Glomerular endothelial cell (primary cell): ENCODE measurements at regions not wholly inside any gene's neighbourhood (a gene's known extent, or its start where the extent isn't known, plus 50 kb on each side); places are given as distances from the start of the nearest gene placed in this dataset.
"Not testable (repeated sequence)": the region's sequence is repeated elsewhere in the genome, so short reads cannot be mapped to it uniquely, and the experiment has no call there.

Experiments used
- DNase-seq: peaks from one replicate; pipeline ENCODE4 v3.0.0-alpha.2; 2011; ENCODE audit warnings: low read depth, low spot score; ENCODE audit errors: extremely low read depth

DNA sequence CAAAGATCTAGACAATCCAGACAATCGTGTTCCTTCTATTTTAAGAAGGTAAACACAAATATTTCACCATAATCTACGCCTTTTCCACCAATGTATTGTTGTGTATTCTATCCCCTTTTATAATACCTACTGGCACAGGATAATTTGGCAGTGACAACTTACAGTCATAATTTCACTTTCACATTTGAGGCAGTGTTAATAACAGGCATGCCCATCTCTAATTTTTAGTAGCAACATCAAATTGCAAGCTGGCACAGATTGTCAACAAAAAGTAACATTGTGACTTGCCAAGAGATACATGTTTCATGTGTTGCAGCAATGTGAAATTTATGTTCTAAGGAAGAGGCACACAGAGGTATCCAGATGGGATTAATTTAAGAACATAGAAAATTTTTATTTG is 912.5 kb upstream of the PABPC4L start:
- DNase-seq, result no peak

DNA sequence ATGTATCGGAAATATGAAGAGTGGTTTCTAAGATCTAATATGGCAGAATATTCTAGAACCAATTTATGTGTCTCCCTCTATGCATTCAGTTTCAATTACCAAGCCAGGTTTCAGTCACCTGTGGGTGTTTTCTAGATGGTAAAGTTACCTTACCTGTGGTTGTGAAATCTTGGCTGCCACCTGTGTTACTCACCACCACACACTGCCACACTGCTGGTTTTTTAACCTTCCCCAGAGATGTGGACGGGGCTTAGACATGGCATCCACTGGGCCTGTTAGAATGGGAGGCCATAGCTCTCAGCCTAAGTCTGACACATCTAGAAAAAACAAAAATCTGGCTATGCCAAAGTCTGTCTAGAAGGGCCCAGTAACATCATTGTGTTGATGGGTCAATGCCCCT is 896.5 kb upstream of the PABPC4L start:
- DNase-seq, result no peak

DNA sequence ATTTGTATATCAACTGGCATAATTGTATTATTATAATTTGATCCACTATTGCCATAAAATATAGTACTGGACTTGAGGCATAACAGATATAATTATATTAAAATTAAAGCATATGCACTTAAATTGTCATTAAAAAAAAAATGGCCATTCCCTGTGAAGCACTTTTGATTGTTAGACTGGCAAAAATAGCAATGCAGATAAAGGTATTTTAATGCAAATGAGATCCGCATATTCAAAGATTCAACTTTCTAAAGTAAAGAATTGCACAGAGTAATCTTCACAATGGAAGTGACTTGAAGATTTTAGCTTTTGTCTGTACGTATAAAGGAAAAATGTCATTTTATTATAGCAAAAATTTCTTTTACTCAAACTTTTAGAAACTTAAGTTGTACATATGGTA is 871.8 kb upstream of the PABPC4L start:
- no peak for DNase-seq

DNA sequence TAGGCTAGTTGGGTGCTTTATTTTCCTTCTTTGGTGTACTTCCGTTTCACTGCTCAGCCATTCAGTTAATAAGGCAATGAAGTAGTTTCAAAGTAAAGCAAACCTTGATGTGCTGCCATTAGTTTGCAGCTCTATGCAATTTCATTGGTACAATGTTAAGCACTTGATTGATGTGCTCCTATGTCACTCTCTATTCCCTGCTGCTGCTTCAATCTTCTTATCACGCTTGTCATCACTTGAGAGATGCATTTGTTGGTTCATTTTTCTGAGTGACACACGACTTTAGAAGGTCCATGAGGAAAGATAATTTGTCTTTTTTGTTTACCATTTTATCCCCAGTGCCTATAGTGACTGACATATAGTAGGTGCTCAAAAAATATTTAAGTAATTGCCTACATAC is 871.0 kb upstream of the PABPC4L start:
- DNase-seq, result no peak

DNA sequence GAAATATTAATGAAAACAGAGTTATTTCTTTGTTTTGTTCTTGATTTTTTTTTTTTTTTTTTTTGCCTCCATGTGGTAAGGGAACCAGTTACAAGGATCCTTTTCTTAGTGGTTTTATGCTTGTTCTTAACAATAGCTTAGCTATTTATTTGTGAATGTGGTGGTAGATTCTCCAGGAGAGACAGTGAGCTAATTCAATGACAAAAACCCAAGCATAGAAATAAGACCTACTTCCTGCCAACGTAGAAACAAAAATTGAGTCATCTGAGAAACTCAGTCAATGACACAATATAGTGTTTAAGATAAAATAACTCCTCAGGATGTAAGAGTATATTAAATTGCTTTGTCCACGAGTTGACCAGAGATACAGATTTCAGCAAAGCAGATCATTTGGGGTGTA is 863.8 kb upstream of the PABPC4L start:
- no peak for DNase-seq

DNA sequence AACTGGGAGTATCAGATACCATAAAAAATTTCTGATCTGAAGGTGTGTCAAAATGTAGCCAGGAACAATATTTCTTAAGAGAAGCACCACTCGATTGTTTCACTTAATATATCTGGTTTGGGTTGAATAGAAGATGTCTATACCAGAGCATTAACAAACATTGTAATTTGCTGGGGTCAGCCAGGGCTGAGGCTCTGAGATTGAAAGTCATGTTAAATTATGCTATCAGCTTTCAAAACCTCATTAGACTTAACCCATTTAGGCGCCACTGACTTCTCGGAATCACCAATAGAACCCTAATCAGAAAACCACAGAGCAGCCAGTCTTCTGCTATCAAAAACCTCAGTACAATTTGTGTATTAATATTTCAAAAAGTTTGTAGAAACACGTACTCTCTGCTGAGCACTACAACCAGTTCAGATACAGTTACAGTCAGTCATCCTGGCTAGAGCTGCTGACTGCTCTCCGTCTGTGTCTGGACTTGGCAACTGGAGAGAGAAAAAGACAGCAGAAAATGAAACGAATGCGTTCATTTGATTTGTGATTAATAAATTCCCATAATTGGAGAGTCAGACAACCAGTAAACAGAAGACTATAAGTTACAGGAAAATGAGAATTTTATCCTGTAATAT is 848.6 kb upstream of the PABPC4L start:
- no peak for DNase-seq

DNA sequence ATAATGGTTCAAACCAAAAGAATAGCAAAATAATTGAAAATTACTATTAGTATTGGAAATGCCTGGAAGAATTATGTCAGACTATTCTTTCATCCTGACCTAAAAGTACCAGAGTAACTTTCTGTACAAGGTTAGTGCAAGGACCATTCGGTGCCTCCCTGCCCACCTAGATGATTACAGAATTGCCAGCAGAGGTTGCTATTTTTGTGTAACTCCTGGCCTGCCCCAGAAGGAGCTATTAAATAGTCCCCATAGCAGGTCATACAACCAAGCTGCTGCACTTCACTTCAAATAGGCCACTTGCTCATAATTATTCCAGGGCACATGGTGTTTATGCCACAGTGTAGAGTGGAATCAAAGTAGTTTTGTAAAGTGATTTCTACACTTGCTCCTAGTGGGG is 831.1 kb upstream of the PABPC4L start:
- DNase-seq, result no peak

DNA sequence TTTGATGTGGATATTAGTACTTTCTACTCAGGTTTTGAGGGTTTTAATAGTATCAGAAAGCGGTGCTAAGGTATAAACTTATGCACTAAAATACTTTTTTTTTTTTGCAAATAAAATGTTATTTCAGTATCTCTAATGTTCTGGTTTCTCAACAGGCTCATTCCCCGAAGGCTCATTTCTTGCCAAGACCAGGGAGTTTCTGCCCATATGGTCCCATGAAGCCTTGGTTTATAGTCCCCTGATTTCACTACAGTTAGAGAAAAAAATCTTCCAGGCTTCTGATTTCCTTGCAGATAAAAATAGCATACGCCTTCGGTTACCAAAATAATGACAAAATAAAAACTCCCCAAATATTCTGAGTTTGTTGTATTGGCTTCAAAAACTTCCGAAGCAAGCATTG is 814.2 kb upstream of the PABPC4L start:
- DNase-seq, result no peak

DNA sequence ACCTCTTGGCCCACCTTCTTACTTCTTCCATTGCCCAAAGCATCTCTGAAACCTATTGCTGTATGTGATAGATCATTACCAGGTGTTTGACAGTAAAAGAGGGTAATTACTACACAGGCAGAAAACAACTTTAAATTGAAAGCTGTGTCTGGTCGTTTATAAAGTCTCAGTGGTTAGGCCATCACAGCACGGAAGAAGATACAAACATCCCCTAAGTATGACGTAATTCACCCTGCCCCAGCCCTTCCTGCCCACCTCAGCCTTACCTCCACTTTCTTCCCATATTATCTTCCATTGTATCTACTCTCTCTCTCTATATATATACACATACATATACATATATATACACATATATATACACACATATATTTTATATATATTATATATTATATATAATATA is 805.8 kb upstream of the PABPC4L start:
- no peak for DNase-seq

DNA sequence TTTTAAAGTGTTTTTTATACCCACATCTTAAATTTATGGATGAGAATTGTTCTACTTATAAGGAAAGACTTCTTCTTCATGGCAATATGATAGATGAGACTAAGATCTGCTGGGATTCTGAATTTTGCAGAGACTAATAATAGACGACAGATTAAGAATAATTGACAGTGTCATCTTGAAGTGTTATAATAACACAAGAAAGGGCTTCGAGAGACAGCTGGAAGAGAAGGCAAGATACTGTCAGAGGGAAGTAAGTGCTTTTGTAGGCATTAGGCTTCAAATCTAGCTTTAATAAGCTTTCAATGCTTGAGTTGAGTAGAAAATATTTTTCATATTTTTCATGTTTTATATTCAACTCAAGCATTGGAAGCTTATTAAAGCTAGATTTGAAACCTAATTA is 797.6 kb upstream of the PABPC4L start:
- DNase-seq, result no peak

DNA sequence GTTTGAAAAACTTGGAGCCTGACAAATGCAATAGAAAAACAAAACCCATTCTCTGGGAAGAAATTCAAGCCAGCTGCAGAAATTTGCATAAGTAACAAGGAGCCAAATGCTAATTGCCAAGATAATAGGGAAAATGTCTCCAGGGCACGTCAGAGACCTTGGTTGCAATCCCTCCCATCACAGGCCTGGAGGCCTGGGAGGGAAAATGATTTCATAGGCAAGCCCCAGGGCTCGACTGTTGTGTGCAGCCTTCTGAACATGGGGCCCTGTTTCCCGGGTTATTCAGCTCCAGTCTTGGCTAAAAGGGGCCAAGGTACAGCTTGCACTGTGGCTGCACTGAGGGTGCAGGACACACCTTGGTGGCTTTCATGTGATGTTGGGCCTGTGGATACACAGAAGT is 760.4 kb upstream of the PABPC4L start:
- no peak for DNase-seq

DNA sequence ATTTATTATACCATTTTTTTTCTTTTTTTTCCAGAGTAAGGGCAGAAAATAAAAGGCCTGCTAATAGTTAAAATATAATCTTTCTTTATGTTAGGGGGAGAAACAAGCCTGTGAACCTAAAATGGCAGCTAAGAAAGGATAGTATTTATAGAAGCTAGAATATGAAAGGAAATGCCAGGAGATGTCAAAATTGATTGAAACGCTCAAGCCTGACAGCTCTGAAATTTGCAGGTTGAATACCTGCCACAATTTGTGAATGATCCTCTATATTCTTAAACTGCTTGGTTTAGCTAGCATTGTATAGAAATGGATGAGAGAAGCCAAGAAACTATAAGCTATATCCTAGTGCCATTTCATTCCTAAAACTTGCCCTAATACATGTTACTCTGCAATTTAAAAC is 757.3 kb upstream of the PABPC4L start:
- no peak for DNase-seq

DNA sequence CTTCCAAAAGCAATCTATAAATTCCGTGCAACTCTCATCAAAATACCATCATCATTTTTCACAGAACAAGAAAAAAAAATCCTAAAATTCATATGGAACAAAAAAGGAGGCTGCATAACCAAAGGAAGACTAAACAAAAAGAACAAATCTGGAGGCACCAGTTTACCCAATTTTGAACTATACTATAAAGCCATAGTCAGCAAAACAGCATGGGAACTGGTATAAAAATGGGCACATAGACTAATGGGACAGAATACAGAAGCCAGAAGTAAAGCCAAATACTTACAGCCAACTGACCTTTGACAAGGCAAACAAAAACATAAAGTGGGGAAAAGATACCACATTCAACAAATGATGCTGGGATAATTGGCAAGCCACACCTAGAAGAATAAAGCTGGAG is 753.5 kb upstream of the PABPC4L start:
- no peak for DNase-seq

DNA sequence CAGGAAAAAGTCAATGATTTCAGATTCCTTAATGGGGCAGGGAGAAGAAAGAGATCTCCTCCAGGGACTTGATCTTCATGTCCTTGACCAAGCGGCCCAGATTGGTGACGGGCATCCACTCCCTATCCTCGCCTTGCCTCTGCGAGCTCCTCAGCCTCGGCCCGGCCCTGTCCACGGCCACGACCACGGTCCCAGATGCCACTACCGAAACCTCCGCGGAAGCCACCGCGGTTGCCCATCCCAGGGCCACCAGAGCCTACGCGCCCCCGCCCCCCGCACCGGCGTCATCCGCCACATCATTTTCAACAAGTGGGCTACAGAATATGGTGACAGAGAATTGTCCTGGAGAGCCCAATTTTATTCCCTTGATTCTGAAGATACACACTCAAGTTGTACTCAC is 751.2 kb upstream of the PABPC4L start:
- no peak for DNase-seq

DNA sequence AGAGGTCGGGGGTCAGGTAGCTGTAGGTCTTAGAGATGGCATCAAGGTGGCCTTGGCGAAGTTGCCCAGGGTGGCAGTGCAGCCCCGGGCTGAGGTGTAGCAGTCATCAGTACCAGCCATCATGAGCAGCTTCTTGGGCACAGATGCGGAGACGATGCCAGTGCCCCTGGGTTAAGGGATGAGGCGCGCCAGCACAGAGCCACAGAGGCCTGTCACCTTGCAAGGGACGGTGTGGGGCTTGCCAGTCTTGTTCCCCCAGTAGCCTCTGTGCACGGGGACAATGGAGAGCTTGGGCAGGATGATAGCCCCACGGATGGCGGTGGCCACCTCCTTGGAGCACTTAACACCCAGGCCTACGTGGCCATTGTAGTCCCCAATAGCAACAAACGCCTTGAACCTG is 750.7 kb upstream of the PABPC4L start:
- DNase-seq, result no peak

DNA sequence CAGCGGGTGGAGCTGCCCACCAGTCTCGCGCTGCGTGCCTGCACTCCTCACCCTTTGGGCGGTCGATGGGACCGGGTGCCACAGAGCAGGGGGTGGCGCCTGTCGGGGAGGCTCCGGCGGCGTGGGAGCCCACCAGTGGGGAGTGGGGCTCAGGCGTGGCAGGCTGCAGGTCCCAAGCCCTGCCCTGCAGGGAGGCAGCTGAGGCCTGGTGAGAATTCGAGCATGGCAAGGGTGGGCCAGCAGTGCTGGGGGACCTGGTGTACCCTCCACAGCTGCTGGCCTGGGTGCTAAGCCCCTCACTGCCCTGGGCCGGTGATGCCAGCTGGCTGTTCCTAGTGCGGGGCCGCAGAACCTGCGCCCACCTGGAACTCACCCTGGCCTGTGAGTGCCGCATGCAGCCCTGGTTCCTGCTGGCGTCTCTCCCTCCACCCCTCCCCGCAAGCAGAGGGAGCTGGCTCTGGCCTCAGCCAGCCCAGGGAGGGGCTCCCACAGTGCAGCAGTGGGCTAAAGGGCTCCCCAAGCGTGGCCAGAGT is 746.6 kb upstream of the PABPC4L start:
- DNase-seq, result no peak

DNA sequence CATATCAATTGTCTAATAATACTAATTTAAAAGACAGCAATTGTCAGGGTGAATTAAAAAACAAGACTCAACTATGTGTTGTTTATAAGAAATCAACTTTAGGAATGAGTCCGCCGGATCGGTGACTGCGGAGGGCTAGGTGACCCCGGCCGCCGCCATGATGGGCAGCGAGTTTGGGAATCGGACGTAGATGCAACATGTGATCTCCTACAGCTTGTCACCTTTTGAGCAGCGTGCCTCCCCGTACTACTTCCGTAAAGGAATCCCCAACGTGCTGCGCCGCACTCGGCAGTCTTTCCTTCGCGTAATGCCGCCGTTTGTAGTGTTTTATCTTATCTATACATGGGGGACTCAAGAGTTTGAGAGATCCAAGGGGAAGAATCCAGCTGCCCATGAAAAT is 742.5 kb upstream of the PABPC4L start:
- DNase-seq, result no peak

DNA sequence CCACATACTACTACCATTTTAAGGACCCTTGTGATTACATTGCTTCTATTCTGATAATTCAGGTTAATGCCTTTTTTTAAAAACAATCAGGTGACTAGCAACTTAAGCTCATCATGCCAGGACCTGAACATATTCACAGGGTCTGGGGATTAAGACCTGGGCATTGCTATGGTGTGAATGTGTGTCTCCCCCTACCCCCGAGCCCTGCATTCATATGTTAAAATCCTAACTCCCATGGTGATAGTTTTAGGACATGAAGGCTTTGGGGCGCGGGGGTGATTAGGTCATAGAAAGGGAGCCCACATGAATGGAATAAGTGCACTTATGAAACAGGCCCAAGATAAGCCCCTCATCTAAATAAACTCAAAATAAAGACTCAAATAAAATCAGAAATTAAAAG is 734.4 kb upstream of the PABPC4L start:
- DNase-seq, result no peak

DNA sequence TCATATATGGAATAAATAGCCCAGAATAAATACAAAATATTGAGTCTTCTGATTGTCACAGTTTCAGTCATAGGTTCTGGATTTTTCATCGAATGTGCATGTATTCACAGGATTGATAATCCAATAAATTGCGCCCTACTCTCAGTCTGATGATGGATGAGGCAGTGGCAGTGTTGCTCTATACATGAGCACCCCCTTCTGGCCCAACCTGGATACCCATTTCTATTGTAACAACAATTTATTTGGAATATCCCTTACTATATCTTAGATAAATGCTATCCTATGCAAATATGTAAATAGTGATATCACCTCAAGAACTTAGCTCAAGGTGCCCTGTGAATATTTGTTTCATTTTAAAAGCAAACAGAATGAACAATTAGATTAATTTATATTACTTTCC is 733.7 kb upstream of the PABPC4L start:
- no peak for DNase-seq

DNA sequence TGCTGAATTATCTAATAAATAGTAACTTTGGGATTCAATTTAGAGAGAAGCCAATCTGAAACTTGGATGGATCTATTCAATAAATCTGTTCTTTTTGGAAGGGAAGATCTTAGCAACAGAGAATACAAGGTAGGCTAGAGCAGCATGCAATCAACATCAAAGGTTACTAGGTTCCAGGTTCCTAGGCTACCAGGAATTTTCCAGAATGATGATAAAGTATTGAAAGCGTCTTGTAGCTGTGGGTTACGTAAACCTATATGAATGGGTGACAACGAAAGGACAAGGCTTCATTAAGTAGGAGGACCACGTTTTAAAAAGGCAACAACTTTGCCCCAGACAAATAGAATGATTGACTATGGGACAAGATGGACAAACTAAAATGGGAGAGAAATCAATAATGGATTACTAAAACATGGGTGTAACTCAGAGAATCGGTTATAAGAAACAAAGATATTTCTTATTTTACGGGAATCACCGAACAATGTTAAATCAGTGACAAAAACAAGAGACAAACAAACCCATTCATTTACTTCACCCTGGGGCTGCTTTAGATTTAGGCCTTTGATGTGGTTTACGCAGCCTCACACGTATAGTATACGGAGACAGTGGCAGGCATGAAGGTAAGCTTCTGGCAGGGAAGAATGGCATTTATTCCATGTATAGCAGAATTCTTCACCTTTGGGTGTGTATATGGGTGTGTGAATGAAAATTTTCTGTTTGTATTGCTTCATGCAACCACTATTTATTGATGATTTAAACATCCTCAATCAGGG is 732.6 kb upstream of the PABPC4L start:
- DNase-seq, result no peak

DNA sequence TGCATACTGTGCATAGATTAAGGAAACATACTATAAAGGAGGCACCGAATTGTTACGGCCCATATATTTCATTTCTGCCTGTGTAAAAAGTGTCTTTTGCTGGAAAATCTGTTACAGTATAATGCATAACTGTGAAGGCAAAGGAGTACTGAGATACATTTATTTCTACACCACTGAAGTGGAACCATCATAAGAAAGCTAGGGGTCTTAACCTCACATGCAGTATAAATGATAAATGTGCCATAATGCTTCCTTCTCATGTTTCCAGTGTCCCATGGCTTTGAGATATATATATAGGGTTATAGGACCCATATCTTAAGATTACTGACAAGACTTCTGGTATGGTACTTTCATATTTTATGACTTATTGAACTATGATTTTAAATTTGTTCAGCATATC is 713.8 kb upstream of the PABPC4L start:
- no peak for DNase-seq

DNA sequence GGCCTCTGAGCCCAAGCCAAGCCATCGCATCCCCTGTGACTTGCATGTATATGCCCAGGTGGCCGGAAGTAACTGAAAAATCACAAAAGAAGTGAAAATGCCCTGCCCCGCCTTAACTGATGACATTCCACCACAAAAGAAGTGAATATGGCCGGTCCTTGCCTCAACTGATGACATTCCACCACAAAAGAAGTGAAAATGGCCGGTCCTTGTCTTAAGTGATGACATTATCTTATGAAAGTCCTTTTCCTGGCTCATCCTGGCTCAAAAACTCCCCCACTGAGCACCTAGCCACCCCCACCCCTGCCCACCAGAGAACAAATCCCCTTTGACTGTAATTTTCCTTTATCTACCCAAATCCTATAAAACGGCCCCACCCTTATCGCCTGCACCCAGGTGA is 712.7 kb upstream of the PABPC4L start:
- not testable (repeated sequence) for DNase-seq

DNA sequence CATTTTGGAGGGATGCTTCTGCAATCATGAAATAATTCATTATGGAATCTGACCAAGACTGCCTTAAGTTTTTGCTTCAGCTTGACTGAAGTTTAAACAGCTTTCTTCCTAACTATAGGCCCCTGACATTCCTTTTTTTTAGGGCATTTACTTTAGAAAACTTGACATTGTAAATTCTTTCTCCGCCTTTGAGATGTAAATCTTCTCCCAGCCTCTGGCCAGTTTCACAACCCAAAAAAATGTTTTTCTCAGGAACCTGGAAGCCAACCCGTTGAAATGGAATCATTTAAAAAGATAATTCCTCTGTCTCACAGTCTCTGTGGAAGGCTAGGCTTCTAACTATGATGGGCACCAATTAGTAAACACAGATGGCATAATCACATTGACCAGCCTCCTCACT is 710.4 kb upstream of the PABPC4L start:
- no peak for DNase-seq
